ENCODE measurements at regions not wholly inside any gene's neighbourhood (a gene's known extent, or its start where the extent isn't known, plus 50 kb on each side); places are given as distances from the start of the nearest gene placed in this dataset.

- H3K4me1 ChIP-seq: no peaks in the 10 kb centered on the region
- ATAC-seq: no peak
- no peak overlapping the region for H3K4me3 ChIP-seq
- no peaks in the 10 kb centered on the region for H3K27me3 ChIP-seq
- 61 to 70% methylated on average over 1 of the region's 1 CpG for WGBS, 2 donors (ENCODE audit: low coverage in 1 of 2)
- TF ChIP-seq POLR2A (IDR thresholded peaks at IDR 0.05) (no peak), CTCF (IDR thresholded peaks at IDR 0.05) (no peak), POLR2AphosphoS5 (IDR thresholded peaks at IDR 0.05) (no peak), EP300 (IDR thresholded peaks at IDR 0.05) (no peak)
- no peaks in the 10 kb centered on the region for H3K36me3 ChIP-seq
- no peaks in the 10 kb centered on the region for H3K9me3 ChIP-seq
- no peak overlapping the region for H3K27ac ChIP-seq
Measured at GRCh38 chr1:101742509-101742908, 254.2 kb downstream of the OLFM3 start.

GRCh38 chr1:101745551-101746270 lies 251.0 kb downstream of the OLFM3 start:
- no peak overlapping the region for H3K27ac ChIP-seq
- no peak for ATAC-seq
- TF ChIP-seq EP300 (IDR thresholded peaks at IDR 0.05): no peak
- no peak for TF ChIP-seq POLR2AphosphoS5 (IDR thresholded peaks at IDR 0.05)
- TF ChIP-seq CTCF (IDR thresholded peaks at IDR 0.05): no peak
- TF ChIP-seq POLR2A (IDR thresholded peaks at IDR 0.05): no peak
- H3K9me3 ChIP-seq: no peaks in the 10 kb centered on the region
- no peaks in the 10 kb centered on the region for H3K27me3 ChIP-seq
- H3K4me3 ChIP-seq: no peak overlapping the region
- WGBS, 2 donors (ENCODE audit: low coverage in 1 of 2): 17 to 35% methylated on average over 2 of the region's 2 CpGs
- no peaks in the 10 kb centered on the region for H3K4me1 ChIP-seq
- H3K36me3 ChIP-seq: no peaks in the 10 kb centered on the region

DNA sequence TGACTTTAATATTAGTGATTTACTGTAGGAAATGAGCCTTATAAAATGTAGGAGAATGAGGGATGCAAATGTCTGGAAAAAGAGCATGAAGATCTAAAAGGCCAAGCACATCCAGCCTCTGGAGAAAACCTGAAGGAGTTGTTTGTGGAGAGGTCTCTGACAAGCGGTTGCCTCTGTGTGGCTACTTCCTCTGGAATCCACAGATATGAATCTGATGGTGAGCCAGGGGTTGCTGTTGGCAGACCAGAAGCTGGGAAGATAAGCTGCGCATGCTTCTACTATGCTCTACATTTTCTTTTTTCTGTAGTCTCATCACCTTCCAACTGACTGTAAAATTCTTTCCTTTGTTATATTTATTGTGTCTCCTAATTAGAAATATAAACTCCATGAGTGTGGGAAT lies 248.6 kb downstream of the OLFM3 start:
- Histone ChIP-seq H3K4me1 (no peaks in the 10 kb centered on the region), H3K4me3 (no peak overlapping the region), H3K36me3 (no peaks in the 10 kb centered on the region), H3K27me3 (no peaks in the 10 kb centered on the region), H3K27ac (no peak overlapping the region), H3K9me3 (no peaks in the 10 kb centered on the region)
- ATAC-seq: no peak
- TF ChIP-seq CTCF (IDR thresholded peaks at IDR 0.05) (no peak), EP300 (IDR thresholded peaks at IDR 0.05) (no peak), POLR2A (IDR thresholded peaks at IDR 0.05) (no peak), POLR2AphosphoS5 (IDR thresholded peaks at IDR 0.05) (no peak)
- 74 to 84% methylated on average over 2 of the region's 2 CpGs for whole genome bisulfite sequencing, 2 donors (ENCODE audit: low coverage in 1 of 2)

Small RNA genes in the stretch of these regions (small RNA-seq; reads per million reads assigned to genes)
- 0 reads per million in 4 donors for gene RNU6-965P

All from gastroesophageal sphincter (tissue), 4 donors.